GM23338 (cell line): ENCODE measurements at regions not wholly inside any gene's neighbourhood (a gene's known extent, or its start where the extent isn't known, plus 50 kb on each side); places are given as distances from the start of the nearest gene placed in this dataset.

Experiments
- ATAC-seq: fragments of 200-7000 bp; cut with Tn5 transposase; 3 replicates; pipeline ENCODE4 v1.9.1; 2020
- DNase-seq: peaks from one replicate; pipeline ENCODE4 v3.0.0-alpha.2; 2015; ENCODE audit warnings: low spot score
- H2AFZ ChIP-seq: fragments of 200-600 bp; sonication (generic); 2 replicates; pipeline ENCODE4 v1.8.0; 2016; ENCODE audit warnings: antibody characterized with exemption, mild to moderate bottlenecking, moderate library complexity
- H3F3A ChIP-seq: fragments of 200-600 bp; sonication (generic); replicated peaks from 2 replicates; pipeline ENCODE4 v1.8.0; 2017; ENCODE audit warnings: antibody characterized with exemption, mixed run types, low read depth
- H3K27ac ChIP-seq: fragments of 200-600 bp; sonication (generic); 2 replicates; pipeline ENCODE4 v1.6.1; 2016; ENCODE audit warnings: low read depth
- H3K27me3 ChIP-seq: fragments of 200-600 bp; sonication (generic); 2 replicates; pipeline ENCODE4 v1.8.0; 2016; ENCODE audit warnings: mild to moderate bottlenecking, mixed run types, moderate library complexity; ENCODE audit not compliant: insufficient read depth
- H3K36me3 ChIP-seq: fragments of 200-600 bp; sonication (generic); 2 replicates; pipeline ENCODE4 v1.8.0; 2016; ENCODE audit warnings: mild to moderate bottlenecking; ENCODE audit not compliant: insufficient read depth
- H3K4me1 ChIP-seq: fragments of 200-600 bp; sonication (generic); 2 replicates; pipeline ENCODE4 v1.8.0; 2016; ENCODE audit warnings: mild to moderate bottlenecking, moderate library complexity; ENCODE audit not compliant: insufficient read depth
- H3K4me2 ChIP-seq: fragments of 200-600 bp; sonication (generic); 2 replicates; pipeline ENCODE4 v1.7.1; 2017; ENCODE audit warnings: mixed run types
- H3K4me3 ChIP-seq: fragments of 200-600 bp; sonication (generic); 2 replicates; pipeline ENCODE4 v1.6.1; 2016; ENCODE audit warnings: mixed run types
- H3K79me2 ChIP-seq: fragments of 200-600 bp; sonication (generic); replicated peaks from 2 replicates; pipeline ENCODE4 v1.8.0; 2017; ENCODE audit warnings: mild to moderate bottlenecking; ENCODE audit not compliant: insufficient read depth
- H3K9me2 ChIP-seq: fragments of 200-600 bp; sonication (generic); 2 replicates; pipeline ENCODE4 v1.8.0; 2017; ENCODE audit not compliant: insufficient read depth
- H4K20me1 ChIP-seq: fragments of 200-600 bp; sonication (generic); replicated peaks from 2 replicates; pipeline ENCODE4 v1.8.0; 2017; ENCODE audit warnings: mild to moderate bottlenecking; ENCODE audit not compliant: insufficient read depth
- H3K27ac Mint-ChIP-seq: 2 replicates; pipeline ENCODE4 v1.8.0; 2020; ENCODE audit warnings: inconsistent platforms, mild to moderate bottlenecking, moderate library complexity, mixed read lengths
- H3K27me3 Mint-ChIP-seq: 3 replicates; pipeline ENCODE4 v1.8.0; 2022; ENCODE audit warnings: low read depth, mild to moderate bottlenecking, moderate library complexity, mixed read lengths, inconsistent platforms; ENCODE audit not compliant: insufficient read depth, poor library complexity
- H3K36me3 Mint-ChIP-seq: 3 replicates; pipeline ENCODE4 v1.8.0; 2021; ENCODE audit warnings: low read depth, mild to moderate bottlenecking, inconsistent platforms, moderate library complexity, mixed read lengths
- H3K4me1 Mint-ChIP-seq: 3 replicates; pipeline ENCODE4 v1.8.0; 2020; ENCODE audit warnings: mild to moderate bottlenecking, inconsistent platforms, mixed read lengths
- H3K4me3 Mint-ChIP-seq: 3 replicates; pipeline ENCODE4 v1.8.0; 2021; ENCODE audit warnings: moderate library complexity, mild to moderate bottlenecking, inconsistent platforms, mixed read lengths
- H3K9me3 Mint-ChIP-seq: 3 replicates; pipeline ENCODE4 v1.8.0; 2020; ENCODE audit warnings: moderate library complexity, mild to moderate bottlenecking, inconsistent platforms, mixed read lengths
- ZNF114 ChIP-seq: fragments of 250-450 bp; sonication (Bioruptor Pico); IDR thresholded peaks from 2 replicates; pipeline ENCODE4 v1.5.0; 2020; ENCODE audit warnings: mild to moderate bottlenecking, moderate library complexity
- TF ChIP-seq, protein P1 (sequence below): fragments of 250-450 bp; sonication (Bioruptor Pico); IDR thresholded peaks from 2 replicates; pipeline ENCODE4 v1.5.0; 2020; ENCODE audit warnings: mild to moderate bottlenecking, moderate library complexity
- TF ChIP-seq, protein P2 (sequence below): IDR thresholded peaks from one replicate; pipeline ENCODE4 v1.6.1; 2018; ENCODE audit warnings: antibody characterized with exemption; ENCODE audit not compliant: unreplicated experiment
- TF ChIP-seq, protein P3 (sequence below): IDR thresholded peaks from 2 replicates; pipeline ENCODE4 v1.6.1; 2016; ENCODE audit warnings: antibody characterized with exemption

DNA sequence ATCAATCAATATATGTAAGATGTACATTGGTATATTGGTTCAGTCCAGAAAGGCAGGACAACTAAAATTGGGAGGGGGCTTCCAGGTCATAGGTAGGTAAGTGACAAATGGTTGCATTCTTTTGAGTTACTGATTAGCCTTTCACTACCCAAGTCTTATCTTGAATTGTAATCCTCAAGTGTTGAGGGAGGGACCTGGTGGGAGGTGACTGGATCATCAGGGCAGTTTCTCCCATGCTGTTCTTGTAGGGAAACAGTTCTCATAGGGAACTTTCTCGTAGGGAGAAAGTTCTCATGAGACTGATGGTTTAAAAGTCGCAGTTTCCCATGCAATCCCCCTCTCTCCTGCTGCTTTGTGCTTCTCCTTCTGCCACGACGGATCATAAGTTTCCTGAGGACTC lies 809.2 kb downstream of the KCNT2 start (continued):
- TF ChIP-seq, protein P1, sequence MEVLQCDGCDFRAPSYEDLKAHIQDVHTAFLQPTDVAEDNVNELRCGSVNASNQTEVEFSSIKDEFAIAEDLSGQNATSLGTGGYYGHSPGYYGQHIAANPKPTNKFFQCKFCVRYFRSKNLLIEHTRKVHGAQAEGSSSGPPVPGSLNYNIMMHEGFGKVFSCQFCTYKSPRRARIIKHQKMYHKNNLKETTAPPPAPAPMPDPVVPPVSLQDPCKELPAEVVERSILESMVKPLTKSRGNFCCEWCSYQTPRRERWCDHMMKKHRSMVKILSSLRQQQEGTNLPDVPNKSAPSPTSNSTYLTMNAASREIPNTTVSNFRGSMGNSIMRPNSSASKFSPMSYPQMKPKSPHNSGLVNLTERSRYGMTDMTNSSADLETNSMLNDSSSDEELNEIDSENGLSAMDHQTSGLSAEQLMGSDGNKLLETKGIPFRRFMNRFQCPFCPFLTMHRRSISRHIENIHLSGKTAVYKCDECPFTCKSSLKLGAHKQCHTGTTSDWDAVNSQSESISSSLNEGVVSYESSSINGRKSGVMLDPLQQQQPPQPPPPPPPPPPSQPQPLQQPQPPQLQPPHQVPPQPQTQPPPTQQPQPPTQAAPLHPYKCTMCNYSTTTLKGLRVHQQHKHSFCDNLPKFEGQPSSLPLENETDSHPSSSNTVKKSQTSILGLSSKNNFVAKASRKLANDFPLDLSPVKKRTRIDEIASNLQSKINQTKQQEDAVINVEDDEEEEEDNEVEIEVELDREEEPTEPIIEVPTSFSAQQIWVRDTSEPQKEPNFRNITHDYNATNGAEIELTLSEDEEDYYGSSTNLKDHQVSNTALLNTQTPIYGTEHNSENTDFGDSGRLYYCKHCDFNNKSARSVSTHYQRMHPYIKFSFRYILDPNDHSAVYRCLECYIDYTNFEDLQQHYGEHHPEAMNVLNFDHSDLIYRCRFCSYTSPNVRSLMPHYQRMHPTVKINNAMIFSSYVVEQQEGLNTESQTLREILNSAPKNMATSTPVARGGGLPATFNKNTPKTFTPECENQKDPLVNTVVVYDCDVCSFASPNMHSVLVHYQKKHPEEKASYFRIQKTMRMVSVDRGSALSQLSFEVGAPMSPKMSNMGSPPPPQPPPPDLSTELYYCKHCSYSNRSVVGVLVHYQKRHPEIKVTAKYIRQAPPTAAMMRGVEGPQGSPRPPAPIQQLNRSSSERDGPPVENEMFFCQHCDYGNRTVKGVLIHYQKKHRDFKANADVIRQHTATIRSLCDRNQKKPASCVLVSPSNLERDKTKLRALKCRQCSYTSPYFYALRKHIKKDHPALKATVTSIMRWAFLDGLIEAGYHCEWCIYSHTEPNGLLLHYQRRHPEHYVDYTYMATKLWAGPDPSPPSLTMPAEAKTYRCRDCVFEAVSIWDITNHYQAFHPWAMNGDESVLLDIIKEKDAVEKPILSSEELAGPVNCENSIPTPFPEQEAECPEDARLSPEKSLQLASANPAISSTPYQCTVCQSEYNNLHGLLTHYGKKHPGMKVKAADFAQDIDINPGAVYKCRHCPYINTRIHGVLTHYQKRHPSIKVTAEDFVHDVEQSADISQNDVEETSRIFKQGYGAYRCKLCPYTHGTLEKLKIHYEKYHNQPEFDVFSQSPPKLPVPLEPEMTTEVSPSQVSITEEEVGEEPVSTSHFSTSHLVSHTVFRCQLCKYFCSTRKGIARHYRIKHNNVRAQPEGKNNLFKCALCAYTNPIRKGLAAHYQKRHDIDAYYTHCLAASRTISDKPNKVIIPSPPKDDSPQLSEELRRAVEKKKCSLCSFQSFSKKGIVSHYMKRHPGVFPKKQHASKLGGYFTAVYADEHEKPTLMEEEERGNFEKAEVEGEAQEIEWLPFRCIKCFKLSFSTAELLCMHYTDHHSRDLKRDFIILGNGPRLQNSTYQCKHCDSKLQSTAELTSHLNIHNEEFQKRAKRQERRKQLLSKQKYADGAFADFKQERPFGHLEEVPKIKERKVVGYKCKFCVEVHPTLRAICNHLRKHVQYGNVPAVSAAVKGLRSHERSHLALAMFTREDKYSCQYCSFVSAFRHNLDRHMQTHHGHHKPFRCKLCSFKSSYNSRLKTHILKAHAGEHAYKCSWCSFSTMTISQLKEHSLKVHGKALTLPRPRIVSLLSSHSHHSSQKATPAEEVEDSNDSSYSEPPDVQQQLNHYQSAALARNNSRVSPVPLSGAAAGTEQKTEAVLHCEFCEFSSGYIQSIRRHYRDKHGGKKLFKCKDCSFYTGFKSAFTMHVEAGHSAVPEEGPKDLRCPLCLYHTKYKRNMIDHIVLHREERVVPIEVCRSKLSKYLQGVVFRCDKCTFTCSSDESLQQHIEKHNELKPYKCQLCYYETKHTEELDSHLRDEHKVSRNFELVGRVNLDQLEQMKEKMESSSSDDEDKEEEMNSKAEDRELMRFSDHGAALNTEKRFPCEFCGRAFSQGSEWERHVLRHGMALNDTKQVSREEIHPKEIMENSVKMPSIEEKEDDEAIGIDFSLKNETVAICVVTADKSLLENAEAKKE = no peak
- no peak for TF ChIP-seq ZNF114 (CRISPR knock-in tag)

DNA sequence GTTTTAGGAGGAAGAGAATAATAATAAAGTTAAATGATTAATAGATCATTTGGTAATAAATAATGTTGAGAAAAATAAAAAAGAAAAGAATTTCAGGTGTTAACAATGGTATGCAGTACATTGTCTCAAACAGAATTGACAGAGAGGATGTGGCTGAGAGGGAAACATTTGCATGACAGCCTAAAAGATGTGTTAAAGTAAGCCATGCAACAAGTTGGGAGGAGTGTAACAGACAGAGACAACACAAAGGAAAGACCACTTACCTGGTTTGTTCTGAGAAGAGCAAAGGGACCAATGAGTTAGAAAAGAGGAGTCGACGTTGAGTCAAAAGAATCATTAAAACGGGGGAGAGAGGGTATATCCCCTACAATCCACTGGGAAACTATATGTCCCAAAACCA lies 814.0 kb downstream of the KCNT2 start:
- Histone ChIP-seq H3K4me1 (0 out of 2 replicates have a peak, but pooled peaks cover 9% of the 10 kb centered on the region), H3K4me3 (no peak overlapping the region), H4K20me1 (no peaks in the 10 kb centered on the region), H3K79me2 (no peaks in the 10 kb centered on the region), H3F3A (no peaks in the 10 kb centered on the region), H3K27me3 (no peaks in the 10 kb centered on the region), H2AFZ (no peak overlapping the region), H3K4me2 (no peak overlapping the region), H3K27ac (no peak overlapping the region; the same call in 1 of the 2 replicates), H3K9me2 (0 out of 2 replicates have a peak, but pooled peaks cover 10% of the 10 kb centered on the region), H3K36me3 (no peaks in the 10 kb centered on the region)
- H3K27me3 Mint-ChIP-seq = no peaks in the 10 kb centered on the region
- no peak overlapping the region for H3K27ac Mint-ChIP-seq
- H3K4me1 Mint-ChIP-seq = peaks cover 6% of the 10 kb centered on the region
- ATAC-seq (no peak), DNase-seq (peak; percentile 9)
- no peak overlapping the region for H3K4me3 Mint-ChIP-seq
- H3K36me3 Mint-ChIP-seq = peaks cover 10% of the 10 kb centered on the region; the same call in 1 of the 3 replicates
- H3K9me3 Mint-ChIP-seq = peaks cover 18% of the 10 kb centered on the region
- no peak for TF ChIP-seq ZNF114 (CRISPR knock-in tag)
- TF ChIP-seq, protein P2, sequence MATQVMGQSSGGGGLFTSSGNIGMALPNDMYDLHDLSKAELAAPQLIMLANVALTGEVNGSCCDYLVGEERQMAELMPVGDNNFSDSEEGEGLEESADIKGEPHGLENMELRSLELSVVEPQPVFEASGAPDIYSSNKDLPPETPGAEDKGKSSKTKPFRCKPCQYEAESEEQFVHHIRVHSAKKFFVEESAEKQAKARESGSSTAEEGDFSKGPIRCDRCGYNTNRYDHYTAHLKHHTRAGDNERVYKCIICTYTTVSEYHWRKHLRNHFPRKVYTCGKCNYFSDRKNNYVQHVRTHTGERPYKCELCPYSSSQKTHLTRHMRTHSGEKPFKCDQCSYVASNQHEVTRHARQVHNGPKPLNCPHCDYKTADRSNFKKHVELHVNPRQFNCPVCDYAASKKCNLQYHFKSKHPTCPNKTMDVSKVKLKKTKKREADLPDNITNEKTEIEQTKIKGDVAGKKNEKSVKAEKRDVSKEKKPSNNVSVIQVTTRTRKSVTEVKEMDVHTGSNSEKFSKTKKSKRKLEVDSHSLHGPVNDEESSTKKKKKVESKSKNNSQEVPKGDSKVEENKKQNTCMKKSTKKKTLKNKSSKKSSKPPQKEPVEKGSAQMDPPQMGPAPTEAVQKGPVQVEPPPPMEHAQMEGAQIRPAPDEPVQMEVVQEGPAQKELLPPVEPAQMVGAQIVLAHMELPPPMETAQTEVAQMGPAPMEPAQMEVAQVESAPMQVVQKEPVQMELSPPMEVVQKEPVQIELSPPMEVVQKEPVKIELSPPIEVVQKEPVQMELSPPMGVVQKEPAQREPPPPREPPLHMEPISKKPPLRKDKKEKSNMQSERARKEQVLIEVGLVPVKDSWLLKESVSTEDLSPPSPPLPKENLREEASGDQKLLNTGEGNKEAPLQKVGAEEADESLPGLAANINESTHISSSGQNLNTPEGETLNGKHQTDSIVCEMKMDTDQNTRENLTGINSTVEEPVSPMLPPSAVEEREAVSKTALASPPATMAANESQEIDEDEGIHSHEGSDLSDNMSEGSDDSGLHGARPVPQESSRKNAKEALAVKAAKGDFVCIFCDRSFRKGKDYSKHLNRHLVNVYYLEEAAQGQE = no peak
- TF ChIP-seq, protein P3, sequence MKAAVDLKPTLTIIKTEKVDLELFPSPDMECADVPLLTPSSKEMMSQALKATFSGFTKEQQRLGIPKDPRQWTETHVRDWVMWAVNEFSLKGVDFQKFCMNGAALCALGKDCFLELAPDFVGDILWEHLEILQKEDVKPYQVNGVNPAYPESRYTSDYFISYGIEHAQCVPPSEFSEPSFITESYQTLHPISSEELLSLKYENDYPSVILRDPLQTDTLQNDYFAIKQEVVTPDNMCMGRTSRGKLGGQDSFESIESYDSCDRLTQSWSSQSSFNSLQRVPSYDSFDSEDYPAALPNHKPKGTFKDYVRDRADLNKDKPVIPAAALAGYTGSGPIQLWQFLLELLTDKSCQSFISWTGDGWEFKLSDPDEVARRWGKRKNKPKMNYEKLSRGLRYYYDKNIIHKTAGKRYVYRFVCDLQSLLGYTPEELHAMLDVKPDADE = no peak
- TF ChIP-seq, protein P1 = no peak
